GM20000 (cell line): ENCODE measurements at regions not wholly inside any gene's neighbourhood (a gene's known extent, or its start where the extent isn't known, plus 50 kb on each side); places are given as distances from the start of the nearest gene placed in this dataset.

Experiments
- DNase-seq: peaks from one replicate; pipeline ENCODE4 v3.0.0; 2012; ENCODE audit warnings: low spot score
- CTCF ChIP-seq: IDR thresholded peaks from 2 replicates; pipeline ENCODE4 v1.5.1; 2012; ENCODE audit warnings: mild to moderate bottlenecking, control low read depth; ENCODE audit errors: extremely low read depth, missing control alignments

- no peak for DNase-seq
- no peak for TF ChIP-seq CTCF
These were observed 81.4 kb upstream of the WLS start for GRCh38 chr1:68313735-68314134.

GRCh38 chr1:68308034-68308433, 75.7 kb upstream of the WLS start:
- no peak for DNase-seq
- TF ChIP-seq CTCF = no peak

- DNase-seq = no peak
- no peak for TF ChIP-seq CTCF
These were observed 75.1 kb upstream of the WLS start for GRCh38 chr1:68307378-68307787.

- TF ChIP-seq CTCF = no peak
- DNase-seq = no peak
These were observed 69.2 kb upstream of the WLS start for GRCh38 chr1:68301471-68302001.

- no peak for DNase-seq
- no peak for TF ChIP-seq CTCF
These were observed 62.2 kb upstream of the WLS start for GRCh38 chr1:68294367-68295066.

- DNase-seq = no peak
- TF ChIP-seq CTCF = no peak
These were observed 61.5 kb upstream of the WLS start for GRCh38 chr1:68293609-68294366.

- TF ChIP-seq CTCF = no peak
- DNase-seq = no peak
These were observed 60.8 kb upstream of the WLS start for GRCh38 chr1:68293122-68293521.
